Nephron (organoid): ENCODE measurements at regions not wholly inside any gene's neighbourhood (a gene's known extent, or its start where the extent isn't known, plus 50 kb on each side); places are given as distances from the start of the nearest gene placed in this dataset.
"Not testable (repeated sequence)": the region's sequence is repeated elsewhere in the genome, so short reads cannot be mapped to it uniquely, and the experiment has no call there.

ENCODE experiments used
- H3K27ac Mint-ChIP-seq, 3 experiments: 2 replicates each; pipeline ENCODE4 v1.8.0; 2020; ENCODE audit warnings: mixed read lengths in 3 of 3, mild to moderate bottlenecking in 2 of 3, moderate library complexity in 1 of 3
- H3K27me3 Mint-ChIP-seq: 2 replicates; pipeline ENCODE4 v1.8.0; 2021; ENCODE audit warnings: low read depth, mild to moderate bottlenecking, moderate library complexity, mixed read lengths
- H3K36me3 Mint-ChIP-seq: 2 replicates; pipeline ENCODE4 v1.8.0; 2020; ENCODE audit warnings: low read depth, mixed read lengths
- H3K4me1 Mint-ChIP-seq: 2 replicates; pipeline ENCODE4 v1.8.0; 2020; ENCODE audit warnings: mixed read lengths
- H3K4me3 Mint-ChIP-seq, 3 experiments: 2 replicates each; pipeline ENCODE4 v1.8.0; 2020; ENCODE audit warnings: mild to moderate bottlenecking in 3 of 3, mixed read lengths in 3 of 3, moderate library complexity in 2 of 3
- H3K9me3 Mint-ChIP-seq: 2 replicates; pipeline ENCODE4 v1.8.0; 2020; ENCODE audit warnings: mixed read lengths
- CTCF ChIP-seq, 3 experiments: fragments of 200-600 bp; sonication (generic); IDR thresholded peaks; one replicate each; pipeline ENCODE4 v1.5.0; 2021; ENCODE audit warnings: antibody characterized with exemption in 3 of 3; ENCODE audit not compliant: unreplicated experiment in 3 of 3

DNA sequence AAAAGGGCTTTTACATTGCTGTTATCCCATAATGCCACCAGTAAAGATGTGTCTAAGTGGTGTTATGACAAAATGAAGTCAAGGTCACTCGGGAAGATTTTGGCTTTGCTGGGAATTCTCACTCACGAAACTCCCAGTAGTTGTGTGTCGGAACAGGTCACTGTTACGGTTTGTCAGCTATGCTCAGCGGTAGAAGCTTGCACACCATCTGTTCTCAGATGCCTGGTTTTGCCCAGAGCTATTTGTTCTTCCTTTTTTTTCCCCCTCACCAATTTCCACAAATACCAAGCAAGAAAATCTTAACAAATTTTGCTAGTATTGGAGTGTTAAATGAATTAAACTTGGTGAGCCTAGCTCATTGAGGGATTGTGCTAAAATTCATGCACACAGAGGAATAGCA, 915.1 kb downstream of the MCTP2 start:
- no peaks in the 10 kb centered on the region for H3K27me3 Mint-ChIP-seq
- no peaks in the 10 kb centered on the region for H3K36me3 Mint-ChIP-seq
- no peak overlapping the region for H3K4me3 Mint-ChIP-seq
- no peak overlapping the region for H3K27ac Mint-ChIP-seq
- TF ChIP-seq CTCF (IDR thresholded peaks at IDR 0.05; ENCODE audit: unreplicated experiment in 3 of 3): no peak
- H3K4me1 Mint-ChIP-seq: peaks cover 5% of the 10 kb centered on the region
- H3K9me3 Mint-ChIP-seq: peaks cover 6% of the 10 kb centered on the region

- no peak overlapping the region for H3K27ac Mint-ChIP-seq
- TF ChIP-seq CTCF (IDR thresholded peaks at IDR 0.05; ENCODE audit: unreplicated experiment in 3 of 3): no peak
- no peaks in the 10 kb centered on the region for H3K27me3 Mint-ChIP-seq
- peaks cover 10% of the 10 kb centered on the region for H3K9me3 Mint-ChIP-seq
- H3K4me1 Mint-ChIP-seq: no peaks in the 10 kb centered on the region
- peaks cover under 1% of the 10 kb centered on the region for H3K36me3 Mint-ChIP-seq
- H3K4me3 Mint-ChIP-seq: no peak overlapping the region
Measured at GRCh38 chr15:95148183-95148582, 916.8 kb downstream of the MCTP2 start.

GRCh38 chr15:95149036-95149435, 917.7 kb downstream of the MCTP2 start:
- H3K4me1 Mint-ChIP-seq: no peaks in the 10 kb centered on the region
- H3K4me3 Mint-ChIP-seq: no peak overlapping the region
- peaks cover 19% of the 10 kb centered on the region for H3K9me3 Mint-ChIP-seq
- TF ChIP-seq CTCF (IDR thresholded peaks at IDR 0.05; ENCODE audit: unreplicated experiment in 3 of 3): no peak
- H3K27ac Mint-ChIP-seq: peak overlapping the region in 1 of 3 experiments; percentile 39
- H3K27me3 Mint-ChIP-seq: no peaks in the 10 kb centered on the region
- H3K36me3 Mint-ChIP-seq: peaks cover 8% of the 10 kb centered on the region

DNA sequence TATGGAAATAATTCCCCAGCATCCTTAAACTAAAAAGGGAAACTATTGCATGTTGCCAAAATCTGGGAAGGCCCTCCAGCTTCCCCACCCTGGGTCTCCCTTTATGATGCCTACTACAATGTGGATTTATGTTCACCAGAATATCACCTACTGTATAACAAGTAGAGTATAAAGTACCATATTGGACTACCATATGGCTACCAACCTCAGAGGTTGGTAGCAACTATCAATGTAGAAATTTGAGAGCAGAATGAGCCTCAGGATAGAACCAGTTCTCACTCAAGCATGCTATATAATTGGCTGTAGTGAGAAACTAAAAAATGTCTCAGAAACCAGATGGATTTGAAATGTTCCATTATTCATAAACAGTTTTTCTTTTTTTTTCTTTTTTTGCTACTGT, 918.4 kb downstream of the MCTP2 start:
- no peak for TF ChIP-seq CTCF (IDR thresholded peaks at IDR 0.05; ENCODE audit: unreplicated experiment in 3 of 3)
- H3K36me3 Mint-ChIP-seq: peaks cover 9% of the 10 kb centered on the region
- no peaks in the 10 kb centered on the region for H3K4me1 Mint-ChIP-seq
- H3K4me3 Mint-ChIP-seq: no peak overlapping the region
- H3K9me3 Mint-ChIP-seq: peaks cover 19% of the 10 kb centered on the region
- H3K27me3 Mint-ChIP-seq: no peaks in the 10 kb centered on the region
- no peak overlapping the region for H3K27ac Mint-ChIP-seq

GRCh38 chr15:95150466-95150865, 919.1 kb downstream of the MCTP2 start:
- H3K9me3 Mint-ChIP-seq: peaks cover 23% of the 10 kb centered on the region
- H3K4me3 Mint-ChIP-seq: no peak overlapping the region
- H3K36me3 Mint-ChIP-seq: peaks cover 9% of the 10 kb centered on the region
- no peaks in the 10 kb centered on the region for H3K27me3 Mint-ChIP-seq
- TF ChIP-seq CTCF (IDR thresholded peaks at IDR 0.05; ENCODE audit: unreplicated experiment in 3 of 3): no peak
- H3K4me1 Mint-ChIP-seq: no peaks in the 10 kb centered on the region
- H3K27ac Mint-ChIP-seq: no peak overlapping the region

DNA sequence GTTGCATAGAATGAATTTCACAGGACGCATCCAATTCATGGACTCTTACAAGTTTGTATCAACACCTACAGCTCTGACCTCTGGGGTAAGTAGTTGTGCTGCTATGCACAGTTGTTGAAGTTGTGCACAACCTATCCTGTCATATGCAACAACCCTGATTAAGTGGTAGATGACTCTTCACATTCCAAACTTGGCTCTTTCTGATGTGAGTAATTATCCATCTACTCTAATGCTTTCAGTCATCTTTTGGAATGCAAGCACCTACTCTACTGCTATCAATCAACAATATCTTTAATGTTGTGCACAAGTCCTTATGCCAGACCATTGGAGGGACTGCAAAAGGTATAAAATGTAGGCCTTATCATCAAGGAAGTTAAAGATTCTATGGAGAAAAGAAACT, 921.4 kb downstream of the MCTP2 start:
- H3K27me3 Mint-ChIP-seq: no peaks in the 10 kb centered on the region
- TF ChIP-seq CTCF (IDR thresholded peaks at IDR 0.05; ENCODE audit: unreplicated experiment in 3 of 3): no peak
- H3K9me3 Mint-ChIP-seq: peaks cover 34% of the 10 kb centered on the region
- H3K4me1 Mint-ChIP-seq: no peaks in the 10 kb centered on the region
- no peak overlapping the region for H3K27ac Mint-ChIP-seq
- H3K36me3 Mint-ChIP-seq: peaks cover 9% of the 10 kb centered on the region
- no peak overlapping the region for H3K4me3 Mint-ChIP-seq

DNA sequence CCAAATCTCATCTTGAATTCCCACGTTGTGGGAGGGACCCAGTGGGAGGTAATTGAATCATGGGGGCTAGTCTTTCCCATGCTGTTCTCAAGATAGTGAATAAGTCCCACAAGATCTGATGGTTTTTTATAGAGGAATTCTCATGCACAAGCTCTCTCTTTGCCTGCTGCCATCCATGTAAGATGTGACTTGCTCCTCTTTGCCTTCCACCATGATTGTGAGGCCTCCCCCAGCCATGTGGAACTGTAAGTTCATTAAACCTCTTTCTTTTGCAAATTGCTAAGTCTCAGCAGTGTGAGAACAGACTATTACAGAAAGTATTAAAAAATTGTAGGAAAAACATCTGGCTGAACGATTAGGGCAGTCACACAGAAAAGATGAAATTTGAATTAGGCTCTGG, 921.8 kb downstream of the MCTP2 start:
- H3K27ac Mint-ChIP-seq, H3K36me3 Mint-ChIP-seq, H3K4me1 Mint-ChIP-seq, H3K4me3 Mint-ChIP-seq, H3K27me3 Mint-ChIP-seq: not testable (repeated sequence)
- H3K9me3 Mint-ChIP-seq: peaks cover 32% of the 10 kb centered on the region
